GM19351 (cell line): ENCODE measurements at regions not wholly inside any gene's neighbourhood (a gene's known extent, or its start where the extent isn't known, plus 50 kb on each side); places are given as distances from the start of the nearest gene placed in this dataset.
"Not testable (repeated sequence)": the region's sequence is repeated elsewhere in the genome, so short reads cannot be mapped to it uniquely, and the experiment has no call there.

Source experiments
- ATAC-seq: cut with Tn5 transposase; IDR thresholded peaks from one replicate; pipeline ENCODE4 v1.9.1; 2021; ENCODE audit warnings: mild to moderate bottlenecking, moderate library complexity; ENCODE audit not compliant: unreplicated experiment

DNA sequence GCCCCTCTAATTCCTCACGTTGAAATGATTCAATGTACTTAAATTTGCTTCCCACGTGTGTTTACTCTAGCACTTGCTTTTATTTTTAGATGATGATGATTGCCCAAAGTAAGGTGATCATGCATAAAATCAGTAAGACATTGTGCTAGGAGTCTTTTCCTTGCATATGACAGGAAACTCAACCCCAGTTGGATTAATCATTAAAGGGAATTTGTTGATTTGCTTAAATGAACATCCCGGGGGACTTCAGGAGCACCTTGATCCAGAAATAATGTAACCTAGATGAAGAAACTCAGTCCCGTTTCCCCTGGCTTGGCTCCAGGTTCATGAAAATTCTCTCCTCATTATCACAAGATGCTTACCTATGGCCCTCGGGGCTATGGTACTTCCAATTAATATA is 106.1 kb upstream of the STC2 start:
- no peak for ATAC-seq

DNA sequence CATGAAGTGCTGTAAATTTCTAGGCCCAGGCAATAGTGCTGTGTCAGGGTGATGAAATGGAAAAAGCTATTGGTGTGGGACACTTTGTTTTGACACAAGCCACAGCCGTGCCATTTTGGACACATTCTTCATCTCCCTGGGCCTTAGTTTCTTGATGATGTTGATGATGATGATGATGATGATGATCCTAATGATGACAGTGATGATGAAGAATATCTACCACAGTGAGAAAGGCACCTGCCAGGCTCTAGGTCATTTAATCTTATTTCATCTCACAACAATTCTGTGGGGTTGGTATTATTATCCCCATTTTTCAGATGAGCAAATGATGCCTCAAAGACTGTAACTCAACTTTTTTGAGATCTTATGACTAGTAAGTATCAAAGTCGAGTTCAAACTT is 102.2 kb upstream of the STC2 start:
- no peak for ATAC-seq

GRCh38 chr5:173429489-173430150 is 101.4 kb upstream of the STC2 start:
- ATAC-seq = no peak

DNA sequence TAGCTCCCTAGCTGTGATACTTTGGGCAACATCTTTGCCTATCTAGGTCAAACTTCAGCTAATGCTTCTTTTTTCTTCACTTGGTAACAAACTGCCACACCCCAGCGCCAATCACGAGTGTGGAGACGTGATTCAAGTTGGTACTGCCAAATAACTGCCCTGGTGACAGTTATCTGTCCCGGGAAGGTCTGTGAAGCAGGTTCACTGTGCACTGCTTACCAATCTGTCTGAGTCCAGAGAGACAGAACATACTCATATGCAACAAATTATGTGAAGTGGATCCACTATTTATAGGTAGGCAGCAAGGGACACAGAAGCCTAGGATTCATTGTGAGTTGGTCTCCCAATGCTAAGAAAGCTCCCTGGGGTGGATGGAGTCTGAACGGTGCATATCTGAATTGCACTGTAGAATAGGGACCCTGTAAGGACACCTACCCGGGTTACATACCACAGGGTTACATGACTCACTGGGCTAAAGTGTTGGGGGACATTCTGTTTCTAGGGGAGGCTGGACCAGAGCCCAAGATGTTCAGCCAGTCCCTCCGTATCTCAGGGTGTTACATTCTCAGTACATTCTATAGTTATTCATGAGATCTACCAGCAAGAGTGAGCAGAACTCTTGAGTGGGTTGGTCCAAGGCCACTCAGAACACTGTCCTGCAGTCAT is 95.4 kb upstream of the STC2 start:
- ATAC-seq = no peak

- ATAC-seq = no peak
Observed at GRCh38 chr5:173420108-173420507, 91.9 kb upstream of the STC2 start.

GRCh38 chr5:173413471-173413982 is 85.3 kb upstream of the STC2 start:
- ATAC-seq = no peak

GRCh38 chr5:173412566-173412965 is 84.4 kb upstream of the STC2 start:
- ATAC-seq = no peak

- no peak for ATAC-seq
Observed at GRCh38 chr5:173411791-173412555, 83.8 kb upstream of the STC2 start.

DNA sequence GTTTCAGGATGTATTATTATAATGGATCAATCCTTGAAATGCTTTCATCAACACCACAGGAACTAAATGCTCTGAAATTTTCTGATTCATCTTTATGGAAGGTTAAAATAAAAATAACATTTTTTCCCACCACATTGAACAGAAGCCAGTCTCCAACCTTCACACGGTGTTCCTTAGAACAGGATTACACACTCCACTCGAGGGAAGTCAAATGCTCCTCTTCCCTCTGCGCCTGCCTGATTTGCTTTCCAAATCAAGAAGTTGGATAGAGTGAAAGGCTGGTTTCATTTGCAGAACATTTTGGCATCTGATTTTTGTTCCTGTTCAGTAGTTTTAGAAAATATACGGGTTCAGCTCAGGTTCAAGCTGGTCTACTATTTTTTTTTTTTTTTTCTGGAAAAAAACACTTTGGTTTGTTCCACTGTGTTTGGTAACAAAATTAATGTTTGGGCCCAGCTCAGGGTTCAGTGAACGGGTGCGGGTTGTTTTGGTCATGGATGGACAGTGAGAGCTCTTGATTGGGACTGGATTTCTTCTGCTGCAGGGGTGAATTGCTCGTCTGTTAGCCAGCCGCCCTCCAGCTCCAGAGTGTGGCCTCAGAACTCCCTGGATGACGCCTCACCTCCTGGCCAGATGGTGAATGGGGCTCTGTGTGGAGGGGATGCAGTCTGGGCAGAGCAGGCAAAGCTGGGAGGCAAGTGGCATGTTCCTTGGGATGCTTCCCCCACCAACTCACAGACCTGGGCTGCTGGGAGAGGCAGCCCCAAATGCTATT is 82.4 kb upstream of the STC2 start:
- ATAC-seq = no peak

- no peak for ATAC-seq
Observed at GRCh38 chr5:173408946-173409345, 80.7 kb upstream of the STC2 start.

DNA sequence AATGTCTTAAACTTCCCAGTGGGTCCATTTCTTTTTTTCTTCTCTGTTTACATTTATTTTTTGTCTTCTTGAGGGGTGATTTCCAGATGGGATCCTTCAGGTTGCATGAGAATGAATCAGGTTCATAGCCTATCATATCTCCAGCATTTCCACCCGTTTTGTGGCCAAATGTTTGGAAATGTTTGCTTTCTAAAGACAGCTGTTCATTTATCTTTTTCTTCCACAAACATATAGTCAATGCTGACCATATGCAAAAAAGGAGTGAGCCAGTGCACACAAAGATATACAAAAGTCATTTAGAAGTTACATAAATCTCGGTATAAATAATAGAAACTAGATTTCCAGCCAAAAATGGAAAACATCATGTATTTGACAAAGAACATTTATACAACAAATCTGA is 71.6 kb upstream of the STC2 start:
- ATAC-seq = no peak

DNA sequence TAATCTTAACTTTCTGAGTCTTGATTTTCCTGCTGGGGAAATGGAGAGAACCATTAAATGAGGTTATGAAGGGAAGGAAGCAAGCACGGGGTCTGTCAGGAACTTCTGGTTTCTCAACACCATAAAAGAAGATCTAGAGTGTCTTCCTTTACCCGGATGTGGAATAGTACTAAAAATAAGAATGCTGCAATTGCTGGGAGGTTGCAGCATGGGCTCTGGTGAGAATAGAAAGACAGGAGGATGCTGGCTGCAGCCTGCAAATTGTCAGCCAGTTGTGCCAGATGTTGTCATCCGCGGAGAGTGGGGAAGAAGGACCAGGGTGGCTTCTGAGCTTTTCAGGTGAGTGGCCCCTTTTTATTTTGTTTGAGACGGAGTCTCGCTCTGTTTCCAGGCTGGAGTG is 69.3 kb upstream of the STC2 start:
- ATAC-seq = no peak

DNA sequence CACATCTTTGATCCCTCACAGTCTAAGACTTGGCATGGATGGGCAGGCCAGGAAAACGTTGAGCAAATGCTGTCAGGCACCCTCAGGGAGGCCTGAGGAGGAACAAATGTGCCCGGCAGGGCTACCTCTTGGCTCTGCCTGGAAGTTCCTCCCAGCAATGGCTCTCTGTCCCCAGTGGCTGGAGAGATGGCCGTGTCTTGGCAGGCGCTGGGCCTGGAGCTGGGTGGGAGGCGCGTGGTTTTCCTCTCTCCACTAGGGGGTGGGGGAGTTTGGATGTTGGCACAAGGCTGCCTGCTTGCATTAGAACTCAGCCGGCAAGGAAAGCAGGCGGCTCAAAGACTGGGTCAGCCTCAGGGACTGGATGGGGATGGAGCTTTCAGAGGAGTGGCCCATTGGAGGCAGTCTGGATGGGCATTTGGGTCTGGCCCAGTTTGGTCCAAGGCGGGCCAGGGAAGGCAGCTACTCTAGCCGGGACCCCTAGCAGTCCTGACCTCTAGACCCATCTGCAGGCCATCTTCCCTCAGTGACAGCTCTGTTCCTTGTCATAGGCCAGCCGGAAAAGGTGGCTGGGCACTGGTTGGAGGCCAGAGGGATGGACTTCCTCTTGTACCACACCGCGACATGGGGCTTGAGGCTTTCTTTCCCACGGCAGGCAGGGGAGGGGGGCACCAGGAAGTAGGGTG is 68.2 kb upstream of the STC2 start:
- no peak for ATAC-seq

DNA sequence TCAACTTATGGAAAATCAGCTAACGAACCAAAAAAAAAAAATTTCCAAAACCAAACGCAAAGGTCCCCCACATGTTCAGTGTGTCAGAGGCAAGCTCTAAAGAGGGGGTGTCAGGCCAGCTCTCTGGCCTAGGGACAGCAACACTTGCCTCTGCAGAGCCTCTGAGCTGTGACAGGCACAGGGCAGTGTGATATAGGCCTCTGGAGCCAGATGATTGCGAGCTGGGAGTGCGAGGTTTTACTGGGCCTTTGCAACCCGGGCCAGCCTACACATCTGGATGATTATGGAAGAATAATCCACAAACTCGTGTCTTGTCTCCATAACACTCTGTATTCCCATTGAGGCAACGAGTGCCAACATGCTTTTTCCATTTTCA is 67.7 kb upstream of the STC2 start:
- ATAC-seq = no peak

DNA sequence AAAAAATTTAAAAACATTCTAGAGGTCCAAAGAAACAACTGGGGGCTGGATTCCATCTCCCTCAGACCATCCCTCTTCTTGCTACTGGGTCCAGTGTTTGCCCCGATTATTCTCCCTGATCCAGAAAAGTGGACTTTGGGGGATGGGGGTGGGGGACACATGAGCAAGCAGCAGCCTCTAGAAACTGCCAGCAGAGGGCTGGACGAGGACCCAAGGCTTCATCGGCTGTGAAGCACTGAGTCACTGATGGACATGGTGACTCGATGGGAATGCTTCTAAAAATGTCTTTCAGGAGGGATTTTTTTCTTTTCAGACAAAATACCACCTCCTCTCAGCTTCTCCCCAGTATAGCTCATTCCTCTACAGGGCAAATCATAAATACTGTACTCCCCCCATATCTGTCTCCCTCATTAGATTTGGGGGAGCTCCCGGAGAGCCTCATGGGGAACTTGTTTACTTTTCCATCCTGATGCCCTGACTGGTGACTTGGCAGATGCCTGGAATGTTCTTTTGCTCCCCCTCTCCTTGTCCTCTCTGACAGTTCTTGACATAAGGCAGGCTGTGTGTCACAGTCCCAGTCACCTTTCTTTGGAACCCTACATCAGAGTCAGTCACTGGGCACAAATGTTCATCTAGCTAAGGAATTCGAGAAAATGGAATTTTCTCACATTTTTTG is 67.2 kb upstream of the STC2 start:
- ATAC-seq = no peak

- no peak for ATAC-seq
Observed at GRCh38 chr5:173394701-173395100, 66.5 kb upstream of the STC2 start.

GRCh38 chr5:173392172-173392571 is 64.0 kb upstream of the STC2 start:
- ATAC-seq = no peak

DNA sequence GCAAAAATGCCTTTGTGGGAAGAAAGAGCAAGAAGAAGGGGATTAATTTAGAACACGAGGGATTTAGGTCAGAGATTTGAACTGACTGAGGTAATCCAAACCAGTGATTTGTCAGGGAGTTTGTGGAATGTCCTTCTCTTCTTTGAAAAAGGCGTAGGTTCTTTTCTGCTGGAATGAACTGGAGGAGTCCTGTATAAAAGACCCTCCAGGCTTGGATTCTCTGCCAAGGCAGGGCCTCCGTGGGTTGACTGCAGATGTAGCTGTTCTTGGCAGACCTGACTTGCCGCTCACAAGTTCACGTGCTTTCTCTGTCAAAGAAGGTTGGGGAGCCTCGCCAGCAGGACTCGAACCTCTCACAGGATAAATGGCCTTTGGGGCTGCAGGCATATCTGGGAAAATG is 62.8 kb upstream of the STC2 start:
- ATAC-seq = no peak

GRCh38 chr5:173387293-173387692 is 59.1 kb upstream of the STC2 start:
- not testable (repeated sequence) for ATAC-seq

- ATAC-seq = no peak
Observed at GRCh38 chr5:173385832-173386360, 57.7 kb upstream of the STC2 start.
